ENCODE measurements at regions not wholly inside any gene's neighbourhood (a gene's known extent, or its start where the extent isn't known, plus 50 kb on each side); places are given as distances from the start of the nearest gene placed in this dataset.

DNA sequence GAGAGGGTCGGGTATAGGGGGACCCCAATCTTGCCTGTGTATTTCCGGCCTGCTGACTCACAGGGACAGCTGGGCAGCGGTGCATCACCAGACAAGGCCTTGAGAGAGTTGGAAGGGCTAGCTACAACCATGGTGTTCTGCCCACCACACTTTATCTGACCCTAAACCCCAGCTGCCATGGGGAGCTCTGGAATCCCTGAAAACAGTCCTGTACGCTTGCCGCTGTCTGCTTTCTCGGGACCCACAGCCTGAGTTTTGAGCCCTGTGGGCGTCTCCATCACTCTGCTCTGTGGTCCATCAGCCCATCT lies 100.4 kb upstream of the GSE1 start:
- TF ChIP-seq, protein P1, sequence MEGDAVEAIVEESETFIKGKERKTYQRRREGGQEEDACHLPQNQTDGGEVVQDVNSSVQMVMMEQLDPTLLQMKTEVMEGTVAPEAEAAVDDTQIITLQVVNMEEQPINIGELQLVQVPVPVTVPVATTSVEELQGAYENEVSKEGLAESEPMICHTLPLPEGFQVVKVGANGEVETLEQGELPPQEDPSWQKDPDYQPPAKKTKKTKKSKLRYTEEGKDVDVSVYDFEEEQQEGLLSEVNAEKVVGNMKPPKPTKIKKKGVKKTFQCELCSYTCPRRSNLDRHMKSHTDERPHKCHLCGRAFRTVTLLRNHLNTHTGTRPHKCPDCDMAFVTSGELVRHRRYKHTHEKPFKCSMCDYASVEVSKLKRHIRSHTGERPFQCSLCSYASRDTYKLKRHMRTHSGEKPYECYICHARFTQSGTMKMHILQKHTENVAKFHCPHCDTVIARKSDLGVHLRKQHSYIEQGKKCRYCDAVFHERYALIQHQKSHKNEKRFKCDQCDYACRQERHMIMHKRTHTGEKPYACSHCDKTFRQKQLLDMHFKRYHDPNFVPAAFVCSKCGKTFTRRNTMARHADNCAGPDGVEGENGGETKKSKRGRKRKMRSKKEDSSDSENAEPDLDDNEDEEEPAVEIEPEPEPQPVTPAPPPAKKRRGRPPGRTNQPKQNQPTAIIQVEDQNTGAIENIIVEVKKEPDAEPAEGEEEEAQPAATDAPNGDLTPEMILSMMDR (IDR thresholded peaks at IDR 0.05): no peak

GRCh38 chr16:85513180-85513579 lies 99.9 kb upstream of the GSE1 start:
- TF ChIP-seq, protein P1 (IDR thresholded peaks at IDR 0.05): no peak

GRCh38 chr16:85513649-85514048 lies 99.5 kb upstream of the GSE1 start:
- TF ChIP-seq, protein P1 (IDR thresholded peaks at IDR 0.05): no peak

GRCh38 chr16:85514295-85514597 lies 98.9 kb upstream of the GSE1 start:
- TF ChIP-seq, protein P1 (IDR thresholded peaks at IDR 0.05): no peak

- TF ChIP-seq, protein P1 (IDR thresholded peaks at IDR 0.05): no peak
Observed at GRCh38 chr16:85514598-85515318, 98.4 kb upstream of the GSE1 start.

- TF ChIP-seq, protein P1 (IDR thresholded peaks at IDR 0.05): no peak
Observed at GRCh38 chr16:85515319-85515745, 97.8 kb upstream of the GSE1 start.

GRCh38 chr16:85515830-85516397 lies 97.2 kb upstream of the GSE1 start:
- TF ChIP-seq, protein P1 (IDR thresholded peaks at IDR 0.05): no peak

GRCh38 chr16:85517154-85517553 lies 96.0 kb upstream of the GSE1 start:
- TF ChIP-seq, protein P1 (IDR thresholded peaks at IDR 0.05): no peak

All from LNCAP (cell line).